Stimulated activated CD4-positive, alpha-beta T cell treated with anti-CD3 and anti-CD28 coated beads, Interleukin-15, amount 100 ng/mL, for 24 hours (primary cell): ENCODE measurements at regions not wholly inside any gene's neighbourhood (a gene's known extent, or its start where the extent isn't known, plus 50 kb on each side); places are given as distances from the start of the nearest gene placed in this dataset.
"Not testable (repeated sequence)": the region's sequence is repeated elsewhere in the genome, so short reads cannot be mapped to it uniquely, and the experiment has no call there.

Experiments
- DNase-seq: peaks from one replicate; pipeline ENCODE4 v3.0.0-alpha.2; 2020

DNA sequence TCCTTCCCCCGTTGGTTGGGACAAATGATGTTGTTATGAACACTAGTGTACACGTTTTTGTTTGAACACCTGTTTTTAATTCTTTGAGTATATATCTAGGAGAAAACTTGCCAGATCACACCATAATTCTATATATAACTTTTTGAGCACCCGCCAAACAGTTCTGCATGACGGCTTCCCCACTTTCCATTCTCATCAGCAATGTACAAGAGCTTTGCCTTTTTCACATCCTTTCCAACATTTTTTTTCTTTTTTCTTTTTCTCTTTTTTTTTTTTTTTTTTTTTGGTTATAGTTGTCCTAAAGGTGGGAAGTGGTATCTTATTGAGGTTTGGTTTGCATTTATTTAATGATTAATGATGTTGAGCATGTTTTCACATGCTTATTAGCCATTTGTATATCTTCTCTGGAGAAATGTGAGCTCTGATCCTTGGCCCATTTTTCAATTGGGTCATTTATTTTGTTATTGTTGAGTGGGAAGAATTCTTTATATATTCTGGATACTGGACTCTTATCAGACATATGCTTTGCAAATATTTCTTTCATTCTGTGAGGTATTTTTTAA lies 86.9 kb upstream of the ZC3H15 start:
- no peak for DNase-seq

DNA sequence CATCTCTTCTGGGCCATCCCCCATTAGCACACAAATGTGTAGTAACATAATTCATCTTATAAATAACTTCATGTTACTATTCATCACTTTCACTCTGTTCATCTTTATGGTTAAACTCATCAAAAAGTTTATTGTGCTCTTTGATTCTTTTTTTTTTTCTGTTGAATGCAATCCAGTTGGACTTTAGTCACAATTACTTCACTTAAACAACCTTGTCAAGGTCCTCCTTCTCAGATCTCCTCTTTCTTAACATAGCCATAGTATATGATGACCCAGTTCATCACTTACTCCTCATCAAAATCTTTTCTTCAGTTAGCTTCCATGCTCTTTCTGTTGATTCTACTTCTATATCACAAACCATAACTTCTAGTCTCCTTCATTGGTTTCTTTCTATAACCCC lies 80.2 kb upstream of the ZC3H15 start:
- no peak for DNase-seq

DNA sequence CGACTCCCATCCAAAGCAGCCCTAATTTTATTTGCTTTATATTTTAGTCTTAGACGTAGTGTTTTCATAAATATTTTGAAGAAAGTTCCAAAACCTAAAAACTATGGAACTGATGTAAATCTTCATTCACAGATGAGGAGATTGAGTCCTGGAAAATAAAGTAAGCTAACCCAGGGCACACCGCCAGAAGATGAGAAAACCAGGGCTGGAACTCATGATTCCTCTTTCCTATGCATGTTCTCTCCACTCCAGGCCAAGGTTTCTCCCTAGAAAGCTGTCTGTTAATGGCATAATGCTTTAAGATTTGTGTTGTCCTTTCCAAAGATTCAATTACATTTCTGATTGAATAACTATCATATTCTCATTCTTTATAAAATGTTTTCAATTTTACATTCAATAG lies 78.4 kb upstream of the ZC3H15 start:
- DNase-seq, result no peak

DNA sequence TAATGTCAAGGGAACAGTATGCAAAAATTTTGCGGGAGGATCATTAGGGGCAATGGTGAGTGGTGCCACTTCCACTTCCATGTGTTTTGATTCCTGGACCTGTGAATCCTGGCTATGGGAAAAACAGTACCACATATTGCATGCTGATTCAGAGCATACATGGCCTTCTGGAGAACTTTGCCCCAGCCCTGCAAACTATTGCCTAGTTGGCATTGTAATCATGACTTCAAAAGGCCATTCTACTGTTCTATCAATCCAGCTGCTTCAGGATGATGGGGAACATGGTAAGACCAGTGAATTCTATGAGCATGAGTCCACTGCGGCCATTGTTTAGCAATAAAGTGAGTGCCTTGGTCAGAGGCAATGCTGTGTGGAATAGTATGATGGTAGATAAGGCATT lies 75.3 kb upstream of the ZC3H15 start:
- no peak for DNase-seq

DNA sequence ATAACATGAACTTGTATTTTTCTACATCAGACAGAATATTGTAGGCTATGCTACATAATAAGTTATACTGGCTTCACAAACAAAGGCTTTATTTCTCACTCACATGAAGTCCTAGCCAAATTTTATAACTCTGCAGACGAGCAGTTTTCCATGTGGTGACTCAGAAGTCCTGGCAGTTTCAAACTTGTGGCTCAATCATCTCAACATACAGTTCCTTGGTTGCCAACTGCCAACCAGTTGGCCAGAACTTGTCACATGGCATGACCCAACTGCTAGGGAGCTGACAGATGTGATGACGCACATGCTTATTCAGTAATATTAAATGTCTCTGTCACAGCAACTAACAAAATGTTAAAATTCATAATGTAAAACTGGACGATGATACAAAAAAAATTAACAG lies 63.8 kb upstream of the ZC3H15 start:
- DNase-seq, result no peak

DNA sequence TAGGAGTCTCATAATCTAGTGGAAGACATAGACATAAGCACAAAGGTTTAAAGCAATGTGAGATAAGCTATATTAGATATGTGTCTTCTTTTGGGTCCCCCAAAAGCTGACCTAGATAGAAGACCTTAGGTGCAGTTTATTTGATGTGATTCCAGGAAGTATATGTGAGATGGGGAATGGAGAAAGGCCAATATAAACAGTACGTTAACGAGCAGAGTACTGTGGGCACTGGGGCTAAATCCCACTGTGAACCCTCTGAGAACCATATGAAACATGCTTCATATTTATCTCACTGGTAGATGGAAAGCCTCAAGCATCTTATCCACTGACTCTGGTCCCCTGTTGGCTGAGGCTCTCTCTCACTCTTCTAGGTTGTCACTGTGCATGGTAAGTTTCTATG lies 62.6 kb upstream of the ZC3H15 start:
- no peak for DNase-seq

DNA sequence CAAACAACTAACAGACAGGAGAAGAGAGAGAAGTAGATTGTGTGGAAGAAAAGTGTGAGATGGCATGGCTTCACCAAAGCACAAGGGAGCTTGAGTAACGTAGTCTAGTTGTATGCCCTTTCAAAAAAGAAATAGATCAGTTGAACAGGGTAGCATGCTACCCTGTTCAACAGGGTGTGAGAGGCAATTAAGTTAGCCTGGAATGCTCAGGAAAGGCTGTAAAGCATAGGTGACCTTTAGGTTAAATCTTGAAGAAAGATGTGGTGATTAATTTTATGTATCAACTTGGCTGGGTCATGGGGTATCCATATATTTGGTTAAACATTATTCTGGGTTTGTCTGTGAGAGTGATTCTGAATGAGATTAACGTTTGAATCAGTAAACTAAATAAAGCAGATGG lies 61.8 kb upstream of the ZC3H15 start:
- no peak for DNase-seq

DNA sequence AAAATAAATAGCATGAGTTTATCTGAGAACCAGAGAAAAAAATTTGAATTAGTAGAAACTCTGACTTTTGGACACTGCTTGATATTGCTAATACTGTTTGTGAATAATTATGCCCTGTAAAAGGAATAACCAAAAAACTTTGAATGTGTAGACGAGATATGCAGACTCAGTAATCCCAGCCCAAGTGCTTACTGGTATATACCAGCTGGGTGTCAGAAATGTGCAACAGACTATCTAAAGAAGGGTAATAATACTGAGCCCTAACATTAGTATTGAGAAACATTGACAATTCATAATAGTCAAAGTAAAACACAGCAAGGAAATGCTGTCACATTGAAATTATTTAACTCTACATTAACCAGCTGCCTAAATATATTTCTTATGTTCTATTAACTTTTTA lies 60.5 kb upstream of the ZC3H15 start:
- no peak for DNase-seq

DNA sequence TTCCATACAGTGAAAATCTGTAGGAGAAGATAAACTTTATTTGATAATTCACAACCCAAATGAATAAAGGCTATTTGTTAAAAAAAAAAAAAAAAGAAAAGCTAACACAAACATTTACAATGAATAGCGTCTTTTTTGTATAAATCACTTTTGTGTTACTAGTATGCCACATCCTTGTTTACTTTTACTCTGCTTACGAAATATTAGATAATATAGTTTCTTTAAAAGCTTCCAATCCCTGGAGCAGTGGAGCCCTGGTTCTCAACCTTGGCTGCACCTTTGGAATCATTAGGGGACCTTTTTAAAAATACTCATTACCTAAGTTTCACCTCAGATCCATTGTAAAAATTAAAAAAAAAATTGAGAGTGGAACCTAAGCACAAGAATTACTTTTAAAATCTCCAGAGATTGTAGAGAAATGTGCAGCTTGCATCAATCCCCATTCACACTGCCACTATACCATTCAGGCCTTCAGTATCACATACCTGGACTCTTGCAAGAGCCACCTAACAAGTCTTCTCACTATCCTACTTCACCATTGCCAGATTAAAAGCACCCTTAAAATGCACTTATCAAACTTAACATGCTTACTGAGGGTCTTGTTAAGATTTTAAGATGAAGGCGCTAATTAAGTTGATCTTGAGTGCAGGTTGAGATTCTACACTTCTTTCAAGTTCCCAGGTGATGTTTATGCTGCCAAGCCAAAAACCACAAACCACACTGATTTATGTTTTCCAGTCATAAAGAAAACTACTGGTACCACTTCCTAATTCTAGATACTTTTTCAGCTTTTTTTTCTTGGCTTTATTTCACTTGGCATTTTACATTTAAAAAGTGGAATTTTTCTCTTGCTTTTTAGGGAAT lies 59.7 kb upstream of the ZC3H15 start:
- DNase-seq, result peak; percentile 3

DNA sequence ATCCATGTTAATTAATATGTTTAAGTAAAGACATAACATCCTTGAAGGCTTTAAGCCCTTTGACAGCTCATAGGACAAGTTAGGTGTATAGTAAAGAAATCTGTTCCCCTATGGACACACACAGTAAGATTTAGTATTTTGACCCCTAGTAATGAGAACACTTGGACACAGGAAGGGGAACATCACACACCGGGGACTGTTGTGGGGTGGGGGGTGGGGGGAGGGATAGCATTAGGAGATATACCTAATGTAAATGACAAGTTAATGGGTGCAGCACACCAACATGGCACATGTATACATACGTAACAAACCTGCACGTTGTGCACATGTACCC lies 59.1 kb upstream of the ZC3H15 start:
- DNase-seq, result not testable (repeated sequence)

DNA sequence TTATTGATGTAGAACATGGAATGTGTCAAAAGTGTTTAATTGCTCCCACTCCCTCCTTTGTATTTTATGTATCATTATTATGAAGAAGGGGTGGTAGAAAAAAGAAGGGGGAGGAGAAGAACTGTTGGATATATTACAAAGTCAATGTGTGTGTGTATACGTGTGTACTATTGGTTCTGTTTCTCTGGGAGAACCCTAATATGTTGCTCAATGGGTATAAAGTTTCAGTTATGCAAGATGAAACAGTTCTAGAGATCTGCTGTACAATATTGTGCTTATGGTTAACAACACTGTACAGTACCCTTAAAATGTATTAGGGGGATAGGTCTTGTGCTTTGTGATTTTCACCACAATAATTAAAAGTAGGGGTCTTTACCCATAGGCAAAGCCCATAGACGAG lies 58.1 kb upstream of the ZC3H15 start:
- no peak for DNase-seq

DNA sequence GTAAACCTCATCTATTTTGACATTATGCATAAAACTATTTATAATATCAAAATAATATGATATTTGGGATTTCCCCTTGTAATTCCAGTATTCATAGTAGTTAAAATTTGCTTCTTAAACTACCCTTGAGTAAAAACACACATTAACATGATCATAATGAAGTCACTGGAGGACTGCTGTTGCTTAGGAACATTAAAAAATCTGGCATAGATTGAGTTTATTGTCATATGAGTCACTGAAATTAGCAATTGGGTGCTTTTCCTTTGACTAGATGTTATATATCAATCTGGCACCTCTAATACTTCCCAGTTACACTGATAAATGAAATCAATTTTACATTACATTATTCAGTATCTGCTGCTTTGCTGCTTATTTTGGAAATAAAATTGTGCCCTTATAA lies 57.0 kb upstream of the ZC3H15 start:
- DNase-seq, result no peak

DNA sequence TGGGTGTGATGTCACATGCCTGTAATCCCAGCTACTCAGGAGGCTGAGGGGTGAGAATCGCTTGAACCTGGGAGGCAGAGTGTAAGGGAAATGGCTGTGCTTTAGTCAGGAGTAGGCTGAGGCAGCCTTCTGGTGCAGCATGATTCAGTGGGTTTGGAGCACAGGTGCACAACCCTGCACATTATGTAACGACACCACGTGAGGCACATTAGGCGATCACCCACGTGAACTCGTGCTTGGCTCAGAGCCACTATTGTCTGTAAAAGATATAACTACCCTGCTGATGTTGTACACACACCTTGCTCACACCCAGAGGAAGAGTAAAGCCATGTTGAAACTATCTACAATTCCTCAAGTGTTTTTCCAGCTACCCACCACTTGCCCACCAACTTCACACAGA lies 54.8 kb upstream of the ZC3H15 start:
- no peak for DNase-seq

DNA sequence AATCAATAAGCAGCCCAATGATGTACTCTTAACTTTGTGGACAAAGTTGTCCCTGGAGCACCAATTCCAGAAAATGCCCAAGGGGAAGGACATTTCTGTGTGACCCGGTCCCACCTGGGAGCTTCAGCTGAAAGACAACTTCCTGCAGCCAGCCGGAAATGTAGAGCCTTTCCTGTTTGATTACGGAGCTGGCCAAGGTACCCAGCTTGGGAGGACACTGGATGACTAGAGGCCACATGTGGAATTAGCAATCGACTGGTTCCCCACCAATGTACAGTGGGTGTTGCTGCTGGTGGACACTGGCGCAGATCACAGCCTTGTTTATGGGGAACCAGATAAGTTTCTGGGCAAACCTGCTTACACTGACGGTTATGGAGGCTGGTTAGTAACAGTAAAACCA lies 53.0 kb upstream of the ZC3H15 start:
- no peak for DNase-seq

DNA sequence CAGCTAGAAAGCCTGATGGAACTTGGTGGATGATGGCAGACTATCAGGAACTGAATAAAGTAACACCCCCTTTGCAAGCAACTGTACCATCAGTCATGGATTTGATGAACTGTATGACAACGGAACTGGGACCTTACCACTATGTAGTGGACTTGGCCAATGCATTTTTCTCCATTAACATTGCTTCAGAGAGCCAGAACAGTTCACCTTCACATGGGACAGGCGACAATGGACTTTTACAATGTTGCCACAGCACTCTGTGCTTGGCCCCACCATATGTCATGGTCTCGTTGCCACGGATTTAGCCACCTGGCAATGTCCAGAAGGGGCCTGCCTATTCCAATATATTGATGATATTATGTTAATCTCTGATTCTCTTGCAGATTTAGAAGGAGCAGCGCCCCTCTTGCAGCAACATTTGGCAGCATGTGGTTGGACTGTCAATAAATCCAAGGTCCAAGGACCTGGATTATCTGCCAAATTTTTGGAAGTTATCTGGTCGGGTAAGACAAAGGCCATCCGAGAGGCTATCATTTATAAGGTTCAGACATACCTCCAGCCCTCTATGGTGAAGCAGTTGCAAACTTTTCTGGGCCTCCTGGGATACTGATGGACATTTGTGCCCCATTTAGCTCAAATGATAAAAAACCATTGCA lies 52.2 kb upstream of the ZC3H15 start:
- no peak for DNase-seq
